ENCODE measurements at regions not wholly inside any gene's neighbourhood (a gene's known extent, or its start where the extent isn't known, plus 50 kb on each side); places are given as distances from the start of the nearest gene placed in this dataset.

DNA sequence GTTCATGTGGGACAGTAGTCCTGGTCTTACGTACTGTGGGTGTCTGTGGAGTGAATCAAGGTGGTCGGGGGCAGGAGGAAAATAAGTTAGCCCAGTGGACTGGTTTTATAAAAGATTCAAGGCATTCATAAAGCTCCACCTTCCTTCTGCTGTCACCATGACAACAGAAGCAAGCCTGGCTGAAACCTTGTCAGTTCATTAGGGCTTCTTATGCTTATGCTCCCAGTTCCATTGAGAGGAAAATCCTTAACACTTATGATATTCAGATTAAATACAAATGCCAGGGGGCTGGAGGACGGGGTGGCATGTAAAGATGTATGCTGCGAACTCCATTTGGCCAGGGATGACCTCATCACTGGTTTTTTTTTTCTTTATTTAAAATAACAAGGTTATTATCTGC is 283.1 kb upstream of the ATP10A start:
- TF ChIP-seq CTCF (conservative IDR thresholded peaks at IDR 0.05) (no peak), EZH2 (IDR thresholded peaks at IDR 0.05; ENCODE audit: low read depth) (no peak)

All from PC-9 (cell line).